ENCODE measurements at regions not wholly inside any gene's neighbourhood (a gene's known extent, or its start where the extent isn't known, plus 50 kb on each side); places are given as distances from the start of the nearest gene placed in this dataset.

- no peak for TF ChIP-seq EZH2 (IDR thresholded peaks at IDR 0.05; ENCODE audit: borderline replicate concordance, low read length)
- TF ChIP-seq, protein P1, sequence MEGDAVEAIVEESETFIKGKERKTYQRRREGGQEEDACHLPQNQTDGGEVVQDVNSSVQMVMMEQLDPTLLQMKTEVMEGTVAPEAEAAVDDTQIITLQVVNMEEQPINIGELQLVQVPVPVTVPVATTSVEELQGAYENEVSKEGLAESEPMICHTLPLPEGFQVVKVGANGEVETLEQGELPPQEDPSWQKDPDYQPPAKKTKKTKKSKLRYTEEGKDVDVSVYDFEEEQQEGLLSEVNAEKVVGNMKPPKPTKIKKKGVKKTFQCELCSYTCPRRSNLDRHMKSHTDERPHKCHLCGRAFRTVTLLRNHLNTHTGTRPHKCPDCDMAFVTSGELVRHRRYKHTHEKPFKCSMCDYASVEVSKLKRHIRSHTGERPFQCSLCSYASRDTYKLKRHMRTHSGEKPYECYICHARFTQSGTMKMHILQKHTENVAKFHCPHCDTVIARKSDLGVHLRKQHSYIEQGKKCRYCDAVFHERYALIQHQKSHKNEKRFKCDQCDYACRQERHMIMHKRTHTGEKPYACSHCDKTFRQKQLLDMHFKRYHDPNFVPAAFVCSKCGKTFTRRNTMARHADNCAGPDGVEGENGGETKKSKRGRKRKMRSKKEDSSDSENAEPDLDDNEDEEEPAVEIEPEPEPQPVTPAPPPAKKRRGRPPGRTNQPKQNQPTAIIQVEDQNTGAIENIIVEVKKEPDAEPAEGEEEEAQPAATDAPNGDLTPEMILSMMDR (IDR thresholded peaks at IDR 0.05; ENCODE audit: low read length), result no peak
Measured at GRCh38 chr4:151618858-151619257, 141.9 kb downstream of the GATB start.
